ENCODE measurements at regions not wholly inside any gene's neighbourhood (a gene's known extent, or its start where the extent isn't known, plus 50 kb on each side); places are given as distances from the start of the nearest gene placed in this dataset.

DNA sequence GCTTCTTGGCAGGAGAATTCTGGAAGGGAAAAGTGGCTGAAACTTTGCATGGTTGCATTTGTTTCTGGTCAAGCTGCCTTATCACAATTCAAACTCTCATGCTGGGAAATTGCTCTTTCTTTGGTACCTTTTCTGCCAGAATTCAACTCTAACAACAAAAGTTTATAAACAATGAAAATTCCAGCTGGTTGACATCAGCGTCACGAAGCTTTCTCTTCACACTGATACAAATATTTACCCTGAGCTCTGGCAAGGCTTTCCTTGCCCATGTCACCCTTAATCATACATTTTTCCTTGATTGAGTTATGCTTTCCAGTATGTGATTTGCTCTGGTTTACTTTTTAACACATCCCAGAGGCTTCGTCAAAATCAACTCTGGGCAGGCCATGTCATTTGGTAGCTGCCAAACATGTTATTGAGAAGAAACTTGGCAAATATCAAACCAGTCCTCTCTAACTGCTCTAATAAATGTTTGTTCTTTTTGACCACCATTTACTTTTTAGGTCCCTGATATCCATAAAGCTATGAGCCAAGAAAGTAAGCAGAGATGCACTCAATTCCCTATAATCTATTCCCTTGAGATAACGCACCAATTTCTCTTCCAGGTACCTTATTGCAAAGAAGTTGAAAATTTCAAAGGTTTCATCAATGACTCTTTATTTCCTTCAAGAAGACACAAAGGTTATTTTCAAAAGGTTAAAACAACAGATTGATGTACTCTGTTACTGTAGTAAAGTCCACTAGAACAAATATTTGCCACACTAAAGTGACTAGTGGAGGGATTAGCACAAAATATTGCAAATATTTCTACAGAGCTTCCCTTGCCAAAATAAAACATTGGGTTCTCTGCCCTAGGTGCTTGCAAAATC is 1241.1 kb upstream of the ZEB2 start:
- no peak for FAIRE-seq
- Histone ChIP-seq H3K4me1 (ENCODE audit: control insufficient read depth in 2 of 3, insufficient read depth in 2 of 3, low read depth in 1 of 3, low read length in 3 of 3) (no peaks in the 10 kb centered on the region), H3K27me3 (ENCODE audit: control insufficient read depth, insufficient read depth, low read length) (no peaks in the 10 kb centered on the region), H3K36me3 (ENCODE audit: control insufficient read depth in 2 of 3, insufficient read depth in 3 of 3, low read length in 3 of 3) (no peaks in the 10 kb centered on the region), H3K4me3 (ENCODE audit: low read length in 3 of 3) (no peak overlapping the region), H3K9ac (ENCODE audit: low read length in 3 of 3) (no peak overlapping the region), H3K9me3 (ENCODE audit: control insufficient read depth in 2 of 3, insufficient read depth in 1 of 3, low read length in 3 of 3) (no peaks in the 10 kb centered on the region), H3K27ac (ENCODE audit: low read depth in 2 of 2, low read length in 2 of 2) (no peak overlapping the region)
- peak in 2 of 5 donors; percentile 24 to 29 for DNase-seq
- intact Hi-C loops (cut with DNase I): no loop called here
- TF ChIP-seq, protein P1, sequence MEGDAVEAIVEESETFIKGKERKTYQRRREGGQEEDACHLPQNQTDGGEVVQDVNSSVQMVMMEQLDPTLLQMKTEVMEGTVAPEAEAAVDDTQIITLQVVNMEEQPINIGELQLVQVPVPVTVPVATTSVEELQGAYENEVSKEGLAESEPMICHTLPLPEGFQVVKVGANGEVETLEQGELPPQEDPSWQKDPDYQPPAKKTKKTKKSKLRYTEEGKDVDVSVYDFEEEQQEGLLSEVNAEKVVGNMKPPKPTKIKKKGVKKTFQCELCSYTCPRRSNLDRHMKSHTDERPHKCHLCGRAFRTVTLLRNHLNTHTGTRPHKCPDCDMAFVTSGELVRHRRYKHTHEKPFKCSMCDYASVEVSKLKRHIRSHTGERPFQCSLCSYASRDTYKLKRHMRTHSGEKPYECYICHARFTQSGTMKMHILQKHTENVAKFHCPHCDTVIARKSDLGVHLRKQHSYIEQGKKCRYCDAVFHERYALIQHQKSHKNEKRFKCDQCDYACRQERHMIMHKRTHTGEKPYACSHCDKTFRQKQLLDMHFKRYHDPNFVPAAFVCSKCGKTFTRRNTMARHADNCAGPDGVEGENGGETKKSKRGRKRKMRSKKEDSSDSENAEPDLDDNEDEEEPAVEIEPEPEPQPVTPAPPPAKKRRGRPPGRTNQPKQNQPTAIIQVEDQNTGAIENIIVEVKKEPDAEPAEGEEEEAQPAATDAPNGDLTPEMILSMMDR (IDR thresholded peaks at IDR 0.05; ENCODE audit: borderline replicate concordance, extremely low read depth, insufficient read depth): no peak

DNA sequence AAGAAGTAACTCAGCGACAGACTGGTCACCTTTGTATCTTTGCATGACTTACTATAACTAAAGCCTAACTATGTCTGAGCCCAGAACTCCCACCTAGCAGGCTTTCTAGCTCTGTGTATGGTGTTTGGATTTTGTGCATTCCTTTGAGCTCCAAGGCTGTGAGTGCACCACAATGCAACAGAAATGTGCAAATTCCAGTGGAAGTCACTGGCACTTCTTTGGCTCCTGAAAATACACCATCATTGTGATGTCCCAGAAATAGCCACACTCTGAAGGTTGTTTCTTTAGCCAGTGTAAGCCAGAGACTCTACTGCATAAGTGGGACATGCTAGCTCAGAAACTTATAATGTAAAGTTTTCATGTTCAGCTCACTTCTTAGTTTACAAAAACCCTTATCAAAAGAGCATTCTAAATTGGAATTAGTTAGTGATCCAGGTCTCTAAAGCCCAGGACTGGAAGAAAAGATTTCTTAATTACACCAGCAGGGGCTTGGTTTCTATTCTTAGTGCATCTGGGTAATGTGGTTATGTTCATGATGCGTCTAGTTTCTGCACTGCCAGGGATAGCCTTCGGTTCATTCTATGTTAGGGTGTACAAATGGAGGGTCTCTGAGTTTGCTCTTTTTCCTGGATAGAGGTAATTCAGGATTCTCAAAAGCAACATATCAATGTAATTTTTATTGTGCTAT is 1239.5 kb upstream of the ZEB2 start:
- H3K4me1 ChIP-seq (ENCODE audit: control insufficient read depth in 2 of 3, insufficient read depth in 2 of 3, low read depth in 1 of 3, low read length in 3 of 3): no peaks in the 10 kb centered on the region
- H3K27ac ChIP-seq (ENCODE audit: low read depth in 2 of 2, low read length in 2 of 2): no peak overlapping the region
- H3K4me3 ChIP-seq (ENCODE audit: low read length in 3 of 3): no peak overlapping the region
- intact Hi-C loops (cut with DNase I): no loop called here
- DNase-seq: no peak
- no peak overlapping the region for H3K9ac ChIP-seq (ENCODE audit: low read length in 3 of 3)
- H3K9me3 ChIP-seq (ENCODE audit: control insufficient read depth in 2 of 3, insufficient read depth in 1 of 3, low read length in 3 of 3): no peaks in the 10 kb centered on the region
- no peaks in the 10 kb centered on the region for H3K36me3 ChIP-seq (ENCODE audit: control insufficient read depth in 2 of 3, insufficient read depth in 3 of 3, low read length in 3 of 3)
- no peaks in the 10 kb centered on the region for H3K27me3 ChIP-seq (ENCODE audit: control insufficient read depth, insufficient read depth, low read length)
- no peak for FAIRE-seq
- TF ChIP-seq, protein P1 (IDR thresholded peaks at IDR 0.05; ENCODE audit: borderline replicate concordance, extremely low read depth, insufficient read depth): no peak

GRCh38 chr2:145757503-145758246 is 1237.8 kb upstream of the ZEB2 start:
- DNase-seq: no peak
- Histone ChIP-seq H3K9me3 (ENCODE audit: control insufficient read depth in 2 of 3, insufficient read depth in 1 of 3, low read length in 3 of 3) (no peaks in the 10 kb centered on the region), H3K27ac (ENCODE audit: low read depth in 2 of 2, low read length in 2 of 2) (no peak overlapping the region), H3K4me3 (ENCODE audit: low read length in 3 of 3) (no peak overlapping the region), H3K27me3 (ENCODE audit: control insufficient read depth, insufficient read depth, low read length) (no peaks in the 10 kb centered on the region), H3K36me3 (ENCODE audit: control insufficient read depth in 2 of 3, insufficient read depth in 3 of 3, low read length in 3 of 3) (no peaks in the 10 kb centered on the region), H3K9ac (ENCODE audit: low read length in 3 of 3) (no peak overlapping the region), H3K4me1 (ENCODE audit: control insufficient read depth in 2 of 3, insufficient read depth in 2 of 3, low read depth in 1 of 3, low read length in 3 of 3) (no peaks in the 10 kb centered on the region)
- TF ChIP-seq, protein P1 (IDR thresholded peaks at IDR 0.05; ENCODE audit: borderline replicate concordance, extremely low read depth, insufficient read depth): no peak
- no peak for FAIRE-seq
- intact Hi-C loops (cut with DNase I): no loop called here

All from kidney (tissue), 13 donors.